GM19467 (cell line): ENCODE measurements at regions not wholly inside any gene's neighbourhood (a gene's known extent, or its start where the extent isn't known, plus 50 kb on each side); places are given as distances from the start of the nearest gene placed in this dataset.
"Not testable (repeated sequence)": the region's sequence is repeated elsewhere in the genome, so short reads cannot be mapped to it uniquely, and the experiment has no call there.

Source experiments
- ATAC-seq: cut with Tn5 transposase; IDR thresholded peaks from one replicate; pipeline ENCODE4 v1.9.1; 2021; ENCODE audit warnings: mild to moderate bottlenecking, moderate library complexity; ENCODE audit not compliant: unreplicated experiment

DNA sequence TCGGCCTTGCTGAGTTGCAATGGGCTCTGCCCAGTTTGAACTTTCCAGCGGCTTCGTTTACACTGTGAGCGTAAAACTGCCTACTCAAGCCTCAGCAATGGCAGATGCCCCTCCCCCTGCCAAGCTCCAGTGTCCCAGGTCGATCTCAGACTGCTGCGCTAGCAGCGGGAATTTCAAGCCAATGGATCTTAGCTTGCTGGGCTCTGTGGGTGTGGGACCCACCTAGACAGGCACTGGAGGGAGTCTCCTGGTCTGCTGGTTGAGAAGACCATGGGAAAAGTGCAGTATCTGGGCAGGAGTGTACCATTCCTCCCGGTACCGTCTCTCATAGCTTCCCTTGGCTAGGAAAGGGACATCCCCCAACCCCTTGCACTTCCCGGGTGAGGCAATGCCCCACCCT is 88.2 kb downstream of the KLHL28 start:
- ATAC-seq: no peak

- ATAC-seq: no peak
Observed at GRCh38 chr14:44866770-44867169, 95.0 kb downstream of the KLHL28 start.

DNA sequence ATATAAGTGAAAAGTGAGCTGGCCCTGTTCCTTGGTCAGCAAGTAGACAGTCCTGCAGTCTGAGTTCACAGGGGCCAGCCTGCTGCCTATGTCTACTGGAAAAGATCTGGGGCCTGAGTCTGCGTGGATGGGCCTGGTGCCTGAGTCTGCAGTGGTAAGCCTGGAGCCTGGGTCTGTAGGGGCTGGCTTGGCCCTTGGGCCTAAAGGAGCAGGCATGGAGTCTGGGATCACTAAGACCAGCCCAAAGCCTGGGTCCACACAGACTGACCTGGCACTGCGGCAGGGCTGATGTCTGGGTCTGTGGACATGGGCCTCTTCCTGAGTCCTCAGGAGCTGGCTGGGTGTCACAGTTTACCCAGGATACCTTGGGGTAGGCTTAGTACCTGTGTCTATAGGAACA is 95.4 kb downstream of the KLHL28 start:
- ATAC-seq: no peak

DNA sequence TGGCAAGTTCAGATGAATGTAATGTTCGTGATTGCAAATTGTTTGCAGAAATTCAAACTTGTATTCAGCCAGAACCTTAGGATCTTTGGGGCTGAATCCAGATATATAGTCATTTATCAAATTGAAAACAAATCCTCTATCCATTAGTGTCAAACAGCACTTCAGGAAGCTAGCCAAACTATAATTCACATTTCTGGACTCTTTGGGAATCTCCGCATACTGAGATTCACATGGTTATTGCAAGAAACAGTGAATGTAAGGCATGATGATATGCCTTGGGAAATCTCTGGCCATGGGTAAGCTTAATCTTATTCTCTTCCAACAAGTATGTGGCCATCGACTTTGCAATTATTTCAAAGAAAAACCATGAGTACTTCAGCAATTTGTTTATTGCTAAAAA is 98.5 kb downstream of the KLHL28 start:
- ATAC-seq: no peak

DNA sequence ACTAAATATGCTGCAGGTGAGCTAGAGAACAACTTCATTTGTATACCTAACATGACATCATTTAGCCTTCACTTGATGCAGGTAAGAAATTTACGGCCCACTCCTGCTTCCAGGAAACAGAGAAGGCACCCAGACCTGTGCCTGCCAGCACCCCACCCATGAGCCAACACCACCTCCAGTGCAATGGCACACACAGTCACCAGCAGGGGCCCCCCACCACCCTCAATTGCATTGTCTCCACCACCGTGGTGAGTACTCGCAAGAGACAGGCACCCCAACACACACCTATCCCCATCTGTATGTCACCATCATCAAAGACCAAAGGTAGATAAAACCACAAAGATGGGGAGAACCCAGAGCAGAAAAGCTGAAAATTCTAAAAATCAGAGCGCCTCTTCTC is 107.6 kb downstream of the KLHL28 start:
- no peak for ATAC-seq

DNA sequence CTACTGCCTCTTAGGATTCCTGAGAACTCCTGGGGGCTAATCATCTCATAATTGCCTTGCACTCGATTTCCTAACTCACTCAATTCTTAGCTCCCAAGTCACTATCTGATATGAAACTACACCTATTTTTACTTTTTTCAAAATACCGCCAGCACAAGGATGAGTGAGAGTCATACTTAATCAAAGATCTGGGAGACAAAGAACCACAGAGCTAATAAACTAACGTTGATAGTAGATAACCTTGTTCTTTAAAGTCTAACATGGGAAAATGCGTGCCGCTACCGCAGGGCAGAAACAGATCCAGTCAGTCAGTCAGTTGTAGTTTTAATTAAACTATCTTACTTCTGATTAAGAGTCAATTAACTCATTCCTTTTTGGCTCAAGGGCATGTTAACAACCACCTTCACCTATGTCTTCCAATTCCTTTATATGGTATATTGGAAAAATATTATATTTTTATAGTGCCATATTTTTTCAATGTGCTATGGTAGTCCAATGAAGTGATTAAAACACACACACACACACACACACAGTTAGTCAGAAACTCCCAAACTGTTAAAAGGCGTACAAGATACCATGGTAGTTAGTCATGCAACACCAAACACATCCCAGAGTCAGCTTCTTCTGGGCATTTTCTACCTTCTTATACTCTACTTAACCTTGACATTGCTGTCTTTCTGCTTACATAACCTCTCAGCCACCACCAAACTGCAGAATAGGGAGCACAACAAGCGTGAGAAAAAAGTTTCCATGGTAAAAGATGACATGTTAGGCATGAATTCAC is 114.0 kb downstream of the KLHL28 start:
- no peak for ATAC-seq

DNA sequence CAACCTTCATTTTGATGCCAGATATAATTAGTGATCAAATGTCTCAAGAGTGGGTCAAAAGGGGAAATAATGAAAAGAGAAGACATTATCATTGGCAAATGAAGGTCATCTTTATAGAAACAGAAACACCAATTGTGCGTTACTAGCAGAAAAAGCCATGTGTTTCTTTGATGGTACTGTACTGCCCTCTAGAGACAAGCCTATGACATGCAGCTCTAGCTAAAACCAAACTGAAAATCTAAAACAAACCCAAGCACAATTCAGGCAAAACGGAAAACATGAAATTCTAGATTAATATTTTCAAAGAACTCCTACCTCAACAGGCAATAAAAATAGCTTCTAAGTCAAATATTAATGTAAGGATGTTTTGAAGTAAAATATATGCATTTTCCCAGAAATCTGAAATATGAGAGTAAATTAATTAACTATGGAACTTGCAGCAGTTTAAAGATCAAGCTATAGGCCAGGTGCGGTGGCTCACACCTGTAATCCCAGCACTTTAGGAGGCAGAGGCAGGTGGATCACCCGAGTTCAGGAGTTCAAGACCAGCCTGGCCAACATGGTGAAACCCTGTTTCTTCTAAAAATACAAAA is 115.4 kb downstream of the KLHL28 start:
- ATAC-seq: peak; percentile 86

DNA sequence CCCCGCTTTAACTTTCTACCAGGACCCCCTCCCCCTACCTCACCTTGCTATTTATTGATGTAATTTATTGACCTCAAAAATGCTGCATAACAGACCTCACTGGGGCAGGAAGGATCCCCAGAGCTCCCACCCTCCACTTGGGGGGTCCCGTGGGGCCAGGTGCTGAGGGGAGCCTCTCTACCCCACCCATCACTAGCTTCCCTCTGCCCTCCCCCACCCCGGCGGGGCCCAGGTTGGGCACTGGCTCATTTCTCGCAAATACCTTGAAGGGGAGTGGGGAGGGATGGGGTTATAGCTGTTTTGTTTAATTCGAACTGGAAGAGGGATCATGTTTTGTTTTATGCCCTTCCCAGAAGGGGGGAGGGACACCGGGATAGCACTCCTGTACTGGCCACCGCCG is 125.8 kb downstream of the KLHL28 start:
- ATAC-seq: not testable (repeated sequence)

DNA sequence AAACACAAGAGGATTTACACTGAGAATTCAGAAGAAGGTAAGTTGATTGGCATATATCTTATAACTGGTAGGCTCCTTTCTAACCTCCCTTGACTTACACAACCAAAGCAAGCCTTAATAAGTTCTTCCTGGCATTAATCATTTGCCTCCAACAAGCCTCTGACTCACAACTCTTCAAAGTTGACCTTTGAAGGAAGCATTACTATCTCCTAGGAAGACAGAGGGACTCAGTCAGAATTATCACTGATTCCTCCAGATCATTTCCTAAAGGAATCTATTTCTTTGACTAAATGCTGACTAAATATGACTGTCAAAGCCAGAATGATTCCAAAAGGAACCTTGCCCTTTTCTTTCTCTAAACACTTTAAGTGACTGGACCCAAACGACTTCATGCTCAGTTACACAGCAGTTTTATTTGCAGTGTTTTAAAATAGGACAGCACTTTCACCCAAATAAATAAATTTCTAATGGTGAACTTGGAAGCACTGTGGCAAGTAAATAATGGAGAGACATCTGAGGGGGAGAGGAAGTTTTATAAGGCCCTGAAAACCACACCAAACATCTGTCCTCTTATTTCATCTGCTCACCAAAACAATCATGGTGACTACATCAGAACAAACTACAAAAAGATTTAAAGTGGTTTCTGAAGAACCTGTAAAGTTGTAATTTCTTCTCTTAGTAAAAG is 128.2 kb downstream of the KLHL28 start:
- ATAC-seq: no peak

DNA sequence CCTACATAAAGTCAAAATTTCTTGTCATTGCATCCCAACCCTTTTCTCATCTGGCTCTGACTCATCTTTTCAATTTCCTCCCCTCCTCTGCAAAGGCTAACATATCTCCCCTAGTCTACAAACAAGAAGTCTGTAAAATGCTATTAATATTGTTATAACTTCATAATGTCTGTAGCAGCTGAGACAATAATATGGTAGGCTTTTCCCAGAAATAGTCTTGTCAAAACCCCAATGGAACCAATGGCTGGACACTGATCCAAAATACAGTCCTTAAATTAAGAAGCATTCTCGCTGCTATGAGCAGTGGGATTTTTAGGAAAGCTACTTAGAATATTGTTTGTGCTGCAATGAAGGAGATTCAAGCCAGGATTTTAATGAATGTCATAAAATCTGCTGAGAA is 131.4 kb downstream of the KLHL28 start:
- ATAC-seq: no peak

- no peak for ATAC-seq
Observed at GRCh38 chr14:44829021-44829420, 132.7 kb downstream of the KLHL28 start.

GRCh38 chr14:44828023-44828422 is 133.7 kb downstream of the KLHL28 start:
- no peak for ATAC-seq

DNA sequence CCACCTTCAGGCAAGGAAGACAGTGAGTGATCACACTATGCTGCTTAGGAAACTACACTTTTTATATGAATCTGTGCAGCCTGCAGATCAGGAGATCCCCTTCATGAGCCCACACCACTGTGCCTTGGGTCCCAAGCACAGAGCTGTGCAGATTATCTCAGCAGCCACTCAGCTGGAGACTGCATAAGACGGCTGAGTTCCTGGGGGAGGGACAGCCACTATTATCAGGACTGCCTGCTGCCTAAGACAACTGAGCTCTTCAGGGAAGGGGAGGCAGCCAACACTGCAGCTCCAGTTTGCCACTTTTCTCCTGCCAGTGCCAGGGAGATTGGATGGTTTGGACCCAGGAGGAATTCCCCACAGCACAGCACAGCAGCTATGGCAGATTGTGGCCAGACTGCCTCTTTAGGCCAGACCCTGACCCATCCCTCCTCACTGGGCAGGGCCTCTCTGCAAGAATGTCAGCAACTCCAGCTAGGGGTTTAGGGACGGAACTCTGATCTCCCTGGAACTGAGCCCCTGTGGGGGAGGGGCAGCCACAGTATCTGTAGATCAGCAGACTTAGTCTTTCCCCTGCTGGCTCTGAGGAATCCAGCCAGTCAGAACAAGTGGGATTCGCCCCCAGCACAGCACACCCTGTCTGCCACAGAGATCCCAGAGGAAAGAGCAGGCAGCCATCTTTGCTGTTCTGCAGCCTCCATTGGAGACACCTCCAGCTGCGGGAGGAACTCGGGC is 141.3 kb downstream of the KLHL28 start:
- ATAC-seq: no peak

GRCh38 chr14:44814196-44814595 is 147.6 kb downstream of the KLHL28 start:
- ATAC-seq: no peak

GRCh38 chr14:44812672-44813071 is 149.1 kb downstream of the KLHL28 start:
- ATAC-seq: no peak

GRCh38 chr14:44804391-44804790 is 157.4 kb downstream of the KLHL28 start:
- no peak for ATAC-seq

GRCh38 chr14:44803239-44803905 is 158.4 kb downstream of the KLHL28 start:
- no peak for ATAC-seq

DNA sequence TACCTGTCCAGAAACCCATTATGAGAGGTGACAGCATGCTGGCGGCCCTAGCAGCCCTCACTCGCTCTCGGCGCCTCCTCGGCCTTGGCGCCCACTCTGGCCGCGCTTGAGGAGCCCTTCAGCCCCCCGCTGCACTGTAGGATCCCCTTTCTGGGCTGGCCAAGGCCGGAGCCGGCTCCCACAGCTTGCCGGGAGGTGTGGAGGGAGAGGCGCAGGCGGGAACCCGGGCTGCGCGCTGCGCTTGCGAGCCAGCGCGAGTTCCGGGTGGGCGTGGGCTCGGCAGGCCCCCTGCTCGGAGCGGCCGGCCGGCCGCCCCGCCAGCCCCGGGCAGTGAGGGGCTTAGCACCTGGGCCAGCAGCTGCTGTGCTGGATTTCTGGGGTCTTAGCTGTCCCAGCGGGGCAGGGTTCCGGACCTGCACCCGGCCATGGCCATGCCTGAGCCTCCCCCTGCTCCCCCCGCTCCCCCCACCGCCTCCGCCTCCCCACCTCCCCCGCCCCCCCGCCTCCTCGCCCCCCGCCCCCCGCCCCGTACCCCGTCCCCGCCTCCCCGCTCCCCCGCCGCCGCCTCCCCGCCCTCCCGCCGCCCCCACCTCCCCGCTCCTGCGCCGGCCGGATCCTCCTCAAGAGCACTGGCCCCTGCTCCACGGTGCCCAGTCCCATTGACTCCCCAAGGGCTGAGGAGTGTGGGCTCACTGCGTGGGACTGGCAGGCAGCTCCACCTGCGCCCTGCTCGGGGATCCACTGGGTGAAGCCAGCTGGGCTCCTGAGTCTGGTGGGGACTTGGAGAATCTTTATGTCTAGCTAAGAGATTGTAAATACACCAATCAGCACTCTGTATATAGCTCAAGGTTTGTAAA is 163.1 kb downstream of the KLHL28 start:
- ATAC-seq: no peak

DNA sequence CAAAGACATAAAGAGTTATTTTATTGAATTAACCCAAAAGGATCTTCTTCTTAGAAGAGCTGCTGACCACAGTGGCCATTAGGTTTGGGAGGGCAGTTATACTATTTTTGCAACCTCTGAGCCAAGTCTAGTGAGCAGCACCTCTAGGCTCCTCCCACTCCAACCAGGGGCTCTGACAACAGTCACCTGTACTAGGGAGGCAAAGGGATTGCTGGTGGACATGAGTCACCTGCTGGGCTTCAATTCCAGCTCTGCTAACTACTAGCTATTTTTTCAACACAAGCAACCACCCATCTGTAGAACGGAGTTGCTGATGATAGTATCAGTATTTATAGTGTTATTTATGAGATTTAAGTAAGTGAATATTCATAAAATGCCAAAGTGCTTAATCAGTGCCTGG is 166.0 kb downstream of the KLHL28 start:
- ATAC-seq: no peak

- no peak for ATAC-seq
Observed at GRCh38 chr14:44791730-44792129, 170.0 kb downstream of the KLHL28 start.
